CD14-positive monocyte (primary cell): ENCODE measurements at regions not wholly inside any gene's neighbourhood (a gene's known extent, or its start where the extent isn't known, plus 50 kb on each side); places are given as distances from the start of the nearest gene placed in this dataset.

Source experiments
- DNase-seq, 3 donors: peaks; one replicate each; pipeline ENCODE4 v3.0.0-alpha.2; 2011 to 2022
- H2AFZ ChIP-seq: 2 replicates; pipeline ENCODE4 v1.6.0; 2012; ENCODE audit warnings: mild to moderate bottlenecking, low read depth, low read length, inconsistent platforms; ENCODE audit not compliant: insufficient read depth, poor library complexity, severe bottlenecking
- H3K27ac ChIP-seq, 2 donors: 1 replicate in 1 of 2; 2 replicates in 1 of 2; pipeline ENCODE4 v1.5.1; 2012 to 2013; ENCODE audit warnings: low read length in 2 of 2, control low read depth in 1 of 2, inconsistent platforms in 1 of 2, low read depth in 1 of 2, mild to moderate bottlenecking in 1 of 2
- H3K27me3 ChIP-seq, 2 donors: one replicate each; pipeline versions ENCODE4 v1.6.0 to v1.6.1; 2011 to 2013; ENCODE audit warnings: low read length in 2 of 2; ENCODE audit not compliant: control insufficient read depth in 2 of 2, insufficient read depth in 2 of 2
- H3K36me3 ChIP-seq, 2 donors: replicated peaks in 1 of 2; 1 replicate in 1 of 2; 2 replicates in 1 of 2; pipeline versions ENCODE4 v1.5.1 to v1.6.1; 2012 to 2013; ENCODE audit warnings: low read length in 2 of 2, control low read depth in 1 of 2, inconsistent platforms in 1 of 2, mild to moderate bottlenecking in 1 of 2; ENCODE audit not compliant: insufficient read depth in 2 of 2, control insufficient read depth in 1 of 2
- H3K4me1 ChIP-seq, 2 donors: 1 replicate in 1 of 2; 2 replicates in 1 of 2; pipeline versions ENCODE4 v1.5.1 to v1.6.1; 2012 to 2013; ENCODE audit warnings: low read length in 2 of 2, control low read depth in 1 of 2, inconsistent platforms in 1 of 2, mild to moderate bottlenecking in 1 of 2, moderate library complexity in 1 of 2; ENCODE audit not compliant: insufficient read depth in 2 of 2, control insufficient read depth in 1 of 2
- H3K4me2 ChIP-seq: replicated peaks from 2 replicates; pipeline ENCODE3; 2012; ENCODE audit warnings: low read length, moderate library complexity, mild to moderate bottlenecking; ENCODE audit not compliant: poor library complexity, severe bottlenecking; ENCODE audit errors: extremely low read depth
- H3K4me3 ChIP-seq, 3 experiments: fragments of 200-600 bp in 1 of 3; sonication (generic) in 1 of 3; replicated peaks in 1 of 3; 1 replicate in 2 of 3; 2 replicates in 1 of 3; pipeline ENCODE4 v1.5.1; 2011 to 2013; ENCODE audit warnings: low read length in 3 of 3, mild to moderate bottlenecking in 3 of 3, control low read depth in 2 of 3, low read depth in 2 of 3, inconsistent platforms in 1 of 3, moderate library complexity in 1 of 3
- H3K79me2 ChIP-seq: 2 replicates; pipeline ENCODE4 v1.6.0; 2012; ENCODE audit warnings: mild to moderate bottlenecking, control low read depth, inconsistent platforms, low read length, moderate library complexity; ENCODE audit not compliant: insufficient read depth
- H3K9ac ChIP-seq: 2 replicates; pipeline ENCODE4 v1.6.0; 2017; ENCODE audit warnings: low read length, mild to moderate bottlenecking; ENCODE audit not compliant: insufficient read depth, poor library complexity, severe bottlenecking
- H3K9me3 ChIP-seq, 2 donors: replicated peaks in 1 of 2; 1 replicate in 1 of 2; 2 replicates in 1 of 2; pipeline versions ENCODE4 v1.5.1 to v1.6.1; 2012 to 2013; ENCODE audit warnings: low read length in 2 of 2, control low read depth in 1 of 2; ENCODE audit not compliant: control insufficient read depth in 1 of 2, insufficient read depth in 1 of 2
- H4K20me1 ChIP-seq: 2 replicates; pipeline ENCODE4 v1.6.0; 2012; ENCODE audit warnings: mild to moderate bottlenecking, low read length, control low read depth, moderate library complexity; ENCODE audit not compliant: insufficient read depth
- H3K27ac Mint-ChIP-seq, 7 donors: one replicate each; pipeline ENCODE4 v1.8.0; 2020; ENCODE audit warnings: mild to moderate bottlenecking in 7 of 7, mixed read lengths in 7 of 7, moderate library complexity in 6 of 7, inconsistent platforms in 2 of 7
- H3K27me3 Mint-ChIP-seq, 3 donors: one replicate each; pipeline ENCODE4 v1.8.0; 2021 to 2022; ENCODE audit warnings: low read depth in 3 of 3, mild to moderate bottlenecking in 3 of 3, mixed read lengths in 3 of 3, moderate library complexity in 3 of 3, inconsistent platforms in 1 of 3
- H3K36me3 Mint-ChIP-seq, 2 donors: one replicate each; pipeline ENCODE4 v1.8.0; 2020; ENCODE audit warnings: mixed read lengths in 2 of 2, inconsistent platforms in 1 of 2, mild to moderate bottlenecking in 1 of 2
- H3K4me1 Mint-ChIP-seq: one replicate; pipeline ENCODE4 v1.8.0; 2020; ENCODE audit warnings: mild to moderate bottlenecking, mixed read lengths
- H3K4me3 Mint-ChIP-seq, 2 donors: one replicate each; pipeline ENCODE4 v1.8.0; 2020; ENCODE audit warnings: mild to moderate bottlenecking in 2 of 2, mixed read lengths in 2 of 2, moderate library complexity in 1 of 2
- H3K9me3 Mint-ChIP-seq, 7 donors: one replicate each; pipeline ENCODE4 v1.8.0; 2020 to 2022; ENCODE audit warnings: mixed read lengths in 7 of 7, mild to moderate bottlenecking in 6 of 7, moderate library complexity in 6 of 7, inconsistent platforms in 2 of 7
- WGBS: methylation state at CpG from one replicate; pipeline ENCODE4 v1.1.5; 2013; ENCODE audit warnings: missing lambda C conversion rate; ENCODE audit not compliant: insufficient coverage; 5-methylcytosine and 5-hydroxymethylcytosine counted together
- intact Hi-C, 2 donors: fragments of 100-400 bp; cut with micrococcal nuclease; formaldehyde crosslinking; loops; one replicate each; pipeline versions ENCODE4 v1.15.0 to v1.15.1; 2023
- TF ChIP-seq, protein P1 (sequence below): fragments of 200-600 bp; IDR thresholded peaks from one replicate; pipeline ENCODE4 v1.8.0; 2022; ENCODE audit warnings: antibody characterized with exemption, mild to moderate bottlenecking

DNA sequence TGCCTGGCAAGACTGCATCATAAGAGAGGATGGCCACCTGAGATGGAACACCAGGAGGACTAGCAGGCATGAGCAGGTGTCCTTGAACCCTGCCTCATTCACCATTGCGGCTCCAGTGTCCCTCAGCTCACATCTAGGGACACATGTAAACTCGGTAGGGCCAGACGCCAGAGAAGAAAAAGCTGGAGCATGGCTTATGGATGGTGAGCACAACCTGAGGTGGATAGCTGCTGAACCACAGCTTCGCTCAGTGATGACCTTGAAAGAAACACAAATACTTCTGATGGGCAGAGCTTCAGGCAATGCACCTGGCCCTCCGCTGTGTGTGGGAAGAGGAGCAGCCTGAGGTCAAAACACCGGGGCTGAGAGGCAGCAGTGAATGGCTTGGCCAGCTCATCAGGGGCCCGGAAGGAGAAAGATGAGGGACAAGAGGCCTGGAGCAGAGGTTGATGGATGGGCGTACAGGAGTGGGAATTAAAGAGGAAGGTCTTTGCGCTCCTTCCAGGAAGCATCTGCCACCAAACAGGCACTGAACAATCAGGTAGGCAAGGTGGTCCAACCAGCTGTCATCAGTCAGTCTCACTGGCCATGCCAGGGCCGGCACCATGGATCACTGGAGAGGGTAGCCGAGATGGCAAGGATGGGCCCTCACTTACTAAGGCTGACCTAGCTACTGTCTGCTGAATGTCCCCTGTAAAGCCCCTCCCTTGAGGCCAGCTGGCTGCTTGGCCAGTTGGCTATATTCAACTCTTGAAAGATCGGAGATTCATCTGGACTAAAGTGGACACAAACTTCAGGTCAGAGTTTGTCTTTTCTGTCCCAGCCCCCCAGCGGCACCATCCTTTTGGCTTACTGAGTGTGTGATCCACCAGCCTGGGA, 89.7 kb downstream of the MYEOV start:
- no peaks in the 10 kb centered on the region for H3K36me3 ChIP-seq
- no peak overlapping the region for H2AFZ ChIP-seq
- no peaks in the 10 kb centered on the region for H3K27me3 ChIP-seq
- no peaks in the 10 kb centered on the region for H3K79me2 ChIP-seq
- H3K9ac ChIP-seq: no peak overlapping the region
- Mint-ChIP-seq H3K36me3 (no peaks in the 10 kb centered on the region), H3K27ac (no peak overlapping the region), H3K27me3 (peaks cover 3 to 7% (median 5%) of the 10 kb centered on the region in 3 donors), H3K4me3 (no peak overlapping the region), H3K4me1 (peaks cover 21% of the 10 kb centered on the region), H3K9me3 (peaks cover 9 to 17% (median 13%) of the 10 kb centered on the region in 7 donors)
- peaks cover 13 to 14% of the 10 kb centered on the region in 2 donors for H3K9me3 ChIP-seq
- no peak overlapping the region for H3K4me2 ChIP-seq
- no peak overlapping the region for H3K4me3 ChIP-seq
- no peak overlapping the region for H3K27ac ChIP-seq
- H4K20me1 ChIP-seq: no peaks in the 10 kb centered on the region
- no peaks in the 10 kb centered on the region for H3K4me1 ChIP-seq
- 94% methylated on average over 13 of the region's 13 CpGs for WGBS
- intact Hi-C loops: no loop called here
- DNase-seq: no peak
- TF ChIP-seq, protein P1, sequence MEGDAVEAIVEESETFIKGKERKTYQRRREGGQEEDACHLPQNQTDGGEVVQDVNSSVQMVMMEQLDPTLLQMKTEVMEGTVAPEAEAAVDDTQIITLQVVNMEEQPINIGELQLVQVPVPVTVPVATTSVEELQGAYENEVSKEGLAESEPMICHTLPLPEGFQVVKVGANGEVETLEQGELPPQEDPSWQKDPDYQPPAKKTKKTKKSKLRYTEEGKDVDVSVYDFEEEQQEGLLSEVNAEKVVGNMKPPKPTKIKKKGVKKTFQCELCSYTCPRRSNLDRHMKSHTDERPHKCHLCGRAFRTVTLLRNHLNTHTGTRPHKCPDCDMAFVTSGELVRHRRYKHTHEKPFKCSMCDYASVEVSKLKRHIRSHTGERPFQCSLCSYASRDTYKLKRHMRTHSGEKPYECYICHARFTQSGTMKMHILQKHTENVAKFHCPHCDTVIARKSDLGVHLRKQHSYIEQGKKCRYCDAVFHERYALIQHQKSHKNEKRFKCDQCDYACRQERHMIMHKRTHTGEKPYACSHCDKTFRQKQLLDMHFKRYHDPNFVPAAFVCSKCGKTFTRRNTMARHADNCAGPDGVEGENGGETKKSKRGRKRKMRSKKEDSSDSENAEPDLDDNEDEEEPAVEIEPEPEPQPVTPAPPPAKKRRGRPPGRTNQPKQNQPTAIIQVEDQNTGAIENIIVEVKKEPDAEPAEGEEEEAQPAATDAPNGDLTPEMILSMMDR: no peak

DNA sequence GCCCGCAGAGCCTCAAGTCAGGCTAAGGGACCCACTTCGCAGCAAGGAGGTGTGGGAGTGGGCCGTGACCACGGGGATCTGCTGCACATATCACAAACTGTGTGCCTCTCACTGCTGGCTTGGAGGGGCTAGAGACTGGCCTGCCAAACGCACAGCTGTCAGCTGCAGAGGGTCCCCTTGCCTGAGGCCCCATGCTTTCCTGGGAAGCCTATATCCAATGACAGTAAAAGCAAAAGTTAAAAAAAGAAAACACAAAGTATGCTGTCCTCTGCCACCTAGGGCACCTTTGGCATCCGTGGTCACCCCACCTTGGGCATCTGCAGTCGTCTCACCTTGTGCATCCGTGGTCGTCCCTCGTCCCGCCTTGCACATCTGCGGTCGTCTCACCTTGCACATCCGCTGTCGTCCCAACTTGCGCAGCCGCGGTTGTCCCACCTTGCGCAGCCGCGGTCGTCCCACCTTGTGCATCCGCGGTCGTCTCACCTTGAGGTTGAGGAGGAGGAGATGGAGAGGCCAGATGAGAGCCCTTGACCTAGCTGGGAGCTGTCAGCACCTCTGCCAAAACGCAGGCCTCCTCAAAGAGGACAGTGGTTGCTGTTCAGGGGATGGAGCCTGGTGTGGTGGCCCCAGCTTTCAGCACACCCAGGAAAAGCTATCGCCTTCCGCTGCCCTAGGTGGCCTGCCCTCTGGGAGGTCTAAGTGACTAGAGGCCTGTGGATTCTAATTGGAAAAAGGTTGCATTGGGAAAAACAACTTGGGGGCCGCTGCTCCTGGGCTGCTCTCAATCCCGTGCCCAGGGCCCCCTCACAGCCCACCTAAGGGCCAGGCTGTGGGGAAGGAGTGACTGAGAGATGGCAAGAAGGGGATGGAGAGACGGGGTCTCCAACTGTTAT, 90.5 kb downstream of the MYEOV start:
- no peak overlapping the region for H3K4me2 ChIP-seq
- no peaks in the 10 kb centered on the region for H3K36me3 Mint-ChIP-seq
- no peaks in the 10 kb centered on the region for H4K20me1 ChIP-seq
- H3K4me3 Mint-ChIP-seq: no peak overlapping the region
- TF ChIP-seq, protein P1: no peak
- H3K27ac ChIP-seq: no peak overlapping the region
- no peaks in the 10 kb centered on the region for H3K4me1 ChIP-seq
- peaks cover 16 to 18% of the 10 kb centered on the region in 2 donors for H3K9me3 ChIP-seq
- peaks cover 11 to 23% (median 18%) of the 10 kb centered on the region in 7 donors for H3K9me3 Mint-ChIP-seq
- no peaks in the 10 kb centered on the region for H3K27me3 ChIP-seq
- WGBS: 97% methylated on average over 20 of the region's 31 CpGs
- no peak for DNase-seq
- no peak overlapping the region for H3K4me3 ChIP-seq
- no peaks in the 10 kb centered on the region for H3K79me2 ChIP-seq
- H3K9ac ChIP-seq: no peak overlapping the region
- intact Hi-C loops: no loop called here
- no peaks in the 10 kb centered on the region for H3K36me3 ChIP-seq
- H3K27ac Mint-ChIP-seq: peak overlapping the region in 1 of 7 donors; percentile 1
- H3K4me1 Mint-ChIP-seq: peaks cover 17% of the 10 kb centered on the region
- H3K27me3 Mint-ChIP-seq: peaks cover 5 to 8% (median 6%) of the 10 kb centered on the region in 3 donors
- H2AFZ ChIP-seq: no peak overlapping the region
